ENCODE measurements at regions not wholly inside any gene's neighbourhood (a gene's known extent, or its start where the extent isn't known, plus 50 kb on each side); places are given as distances from the start of the nearest gene placed in this dataset.

GRCh38 chr9:103902263-103902662 is 191.8 kb upstream of the SMC2 start:
- TF ChIP-seq, protein P1, sequence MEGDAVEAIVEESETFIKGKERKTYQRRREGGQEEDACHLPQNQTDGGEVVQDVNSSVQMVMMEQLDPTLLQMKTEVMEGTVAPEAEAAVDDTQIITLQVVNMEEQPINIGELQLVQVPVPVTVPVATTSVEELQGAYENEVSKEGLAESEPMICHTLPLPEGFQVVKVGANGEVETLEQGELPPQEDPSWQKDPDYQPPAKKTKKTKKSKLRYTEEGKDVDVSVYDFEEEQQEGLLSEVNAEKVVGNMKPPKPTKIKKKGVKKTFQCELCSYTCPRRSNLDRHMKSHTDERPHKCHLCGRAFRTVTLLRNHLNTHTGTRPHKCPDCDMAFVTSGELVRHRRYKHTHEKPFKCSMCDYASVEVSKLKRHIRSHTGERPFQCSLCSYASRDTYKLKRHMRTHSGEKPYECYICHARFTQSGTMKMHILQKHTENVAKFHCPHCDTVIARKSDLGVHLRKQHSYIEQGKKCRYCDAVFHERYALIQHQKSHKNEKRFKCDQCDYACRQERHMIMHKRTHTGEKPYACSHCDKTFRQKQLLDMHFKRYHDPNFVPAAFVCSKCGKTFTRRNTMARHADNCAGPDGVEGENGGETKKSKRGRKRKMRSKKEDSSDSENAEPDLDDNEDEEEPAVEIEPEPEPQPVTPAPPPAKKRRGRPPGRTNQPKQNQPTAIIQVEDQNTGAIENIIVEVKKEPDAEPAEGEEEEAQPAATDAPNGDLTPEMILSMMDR (IDR thresholded peaks at IDR 0.05): no peak
- ATAC-seq (ENCODE audit: insufficient number of reproducible peaks, low FRiP score, low read depth) (no peak), DNase-seq (ENCODE audit: low spot score) (no peak)
- Histone ChIP-seq H3K27me3 (replicated peaks; ENCODE audit: insufficient read depth) (no peaks in the 10 kb centered on the region), H3K4me1 (ENCODE audit: control insufficient read depth in 1 of 2, low read depth in 2 of 2) (no peaks in the 10 kb centered on the region), H3K4me3 (no peak overlapping the region), H3K36me3 (no peaks in the 10 kb centered on the region), H3K9me3 (no peaks in the 10 kb centered on the region), H3K27ac (no peak overlapping the region)

GRCh38 chr9:103904242-103904641 is 189.9 kb upstream of the SMC2 start:
- TF ChIP-seq, protein P1 (IDR thresholded peaks at IDR 0.05): no peak

GRCh38 chr9:103913899-103914298 is 180.2 kb upstream of the SMC2 start:
- TF ChIP-seq, protein P1 (IDR thresholded peaks at IDR 0.05): no peak
- no peak overlapping the region for H3K4me3 ChIP-seq
- ATAC-seq (ENCODE audit: insufficient number of reproducible peaks, low FRiP score, low read depth) (no peak), DNase-seq (ENCODE audit: low spot score) (no peak)
- H3K9me3 ChIP-seq: no peaks in the 10 kb centered on the region
- H3K36me3 ChIP-seq: no peaks in the 10 kb centered on the region
- H3K4me1 ChIP-seq (ENCODE audit: control insufficient read depth in 1 of 2, low read depth in 2 of 2): no peaks in the 10 kb centered on the region
- H3K27ac ChIP-seq: no peak overlapping the region
- H3K27me3 ChIP-seq (replicated peaks; ENCODE audit: insufficient read depth): no peaks in the 10 kb centered on the region

More at GRCh38 chr9:103904242-103904641, 189.9 kb upstream of the SMC2 start:
- Histone ChIP-seq H3K27me3 (replicated peaks; ENCODE audit: insufficient read depth) (no peaks in the 10 kb centered on the region), H3K4me1 (ENCODE audit: control insufficient read depth in 1 of 2, low read depth in 2 of 2) (no peaks in the 10 kb centered on the region), H3K27ac (no peak overlapping the region), H3K36me3 (no peaks in the 10 kb centered on the region), H3K4me3 (no peak overlapping the region), H3K9me3 (no peaks in the 10 kb centered on the region)
- ATAC-seq (ENCODE audit: insufficient number of reproducible peaks, low FRiP score, low read depth): no peak
- DNase-seq (ENCODE audit: low spot score): no peak

DNA sequence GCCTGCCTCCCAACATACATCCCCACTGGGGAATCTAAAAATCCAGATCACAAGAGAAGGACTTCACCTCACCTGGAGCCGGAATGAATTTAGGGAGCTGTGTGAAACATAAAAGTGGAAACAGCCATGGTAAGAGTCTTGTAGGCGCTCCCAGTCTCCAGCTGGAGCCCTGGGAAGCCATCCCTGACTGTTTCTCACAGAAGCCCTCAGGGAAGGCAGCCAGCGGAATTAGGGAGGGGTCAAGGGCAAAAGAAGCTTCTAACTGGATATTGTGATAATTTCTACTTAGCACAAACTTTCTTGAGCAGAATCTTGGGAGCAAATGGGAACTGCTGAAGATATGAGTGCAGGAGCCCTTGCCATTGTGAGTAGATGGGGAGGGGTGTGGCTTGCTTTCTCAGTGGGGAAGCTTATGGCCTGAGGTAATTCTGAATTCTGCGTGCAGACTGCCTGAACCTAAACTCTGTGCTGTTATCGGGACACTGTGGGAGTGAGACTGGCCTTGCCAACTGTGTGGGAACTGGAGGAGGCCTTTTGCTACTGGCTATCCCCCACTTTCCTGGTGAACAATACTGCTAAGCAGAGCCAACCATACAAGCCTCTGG is 174.4 kb upstream of the SMC2 start:
- Histone ChIP-seq H3K4me3 (no peak overlapping the region), H3K4me1 (ENCODE audit: control insufficient read depth in 1 of 2, low read depth in 2 of 2) (no peaks in the 10 kb centered on the region), H3K27me3 (replicated peaks; ENCODE audit: insufficient read depth) (no peaks in the 10 kb centered on the region), H3K36me3 (no peaks in the 10 kb centered on the region), H3K27ac (no peak overlapping the region), H3K9me3 (no peaks in the 10 kb centered on the region)
- ATAC-seq (ENCODE audit: insufficient number of reproducible peaks, low FRiP score, low read depth) (no peak), DNase-seq (ENCODE audit: low spot score) (no peak)
- TF ChIP-seq, protein P1 (IDR thresholded peaks at IDR 0.05): no peak

DNA sequence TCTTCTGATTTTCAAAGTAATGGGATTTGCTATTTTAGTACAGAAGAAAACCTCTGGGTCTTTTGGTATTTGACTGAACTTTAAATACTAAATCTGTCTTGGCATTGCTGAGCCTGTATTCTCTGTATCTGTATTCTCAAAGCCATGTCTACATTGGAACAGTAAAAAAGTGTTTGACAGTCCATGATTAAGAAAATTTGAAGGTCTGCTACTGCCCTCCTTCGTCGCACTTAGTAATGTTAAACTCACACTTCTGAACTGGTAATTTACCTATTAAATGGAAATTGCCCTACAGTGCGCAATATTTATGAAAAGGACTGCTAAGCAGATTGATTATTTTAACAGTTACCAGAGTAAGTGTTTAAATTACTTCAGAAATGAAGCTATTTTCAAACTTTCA is 165.7 kb upstream of the SMC2 start:
- DNase-seq (ENCODE audit: low spot score) (no peak), ATAC-seq (ENCODE audit: insufficient number of reproducible peaks, low FRiP score, low read depth) (no peak)
- Histone ChIP-seq H3K4me3 (no peak overlapping the region), H3K27me3 (replicated peaks; ENCODE audit: insufficient read depth) (no peaks in the 10 kb centered on the region), H3K9me3 (no peaks in the 10 kb centered on the region), H3K36me3 (no peaks in the 10 kb centered on the region), H3K27ac (no peak overlapping the region), H3K4me1 (ENCODE audit: control insufficient read depth in 1 of 2, low read depth in 2 of 2) (no peaks in the 10 kb centered on the region)
- TF ChIP-seq, protein P1 (IDR thresholded peaks at IDR 0.05): no peak

Measured in thoracic aorta (tissue), 2 donors.